Tibial artery (tissue), 4 donors: ENCODE measurements at regions not wholly inside any gene's neighbourhood (a gene's known extent, or its start where the extent isn't known, plus 50 kb on each side); places are given as distances from the start of the nearest gene placed in this dataset.

Experiments
- DNase-seq, 2 donors: peaks; one replicate each; pipeline ENCODE4 v3.0.0-alpha.2; 2019
- H3K27ac ChIP-seq, 2 donors: fragments of 200-600 bp; sonication (generic) in 1 of 2; 1 replicate in 1 of 2; 2 replicates in 1 of 2; pipeline ENCODE4 v1.5.1; 2018 to 2019; ENCODE audit warnings: mild to moderate bottlenecking in 1 of 2
- H3K27me3 ChIP-seq, 2 donors: fragments of 200-600 bp; sonication (generic) in 1 of 2; one replicate each; pipeline versions ENCODE4 v1.5.1 to v1.6.0; 2016 to 2019
- H3K36me3 ChIP-seq, 3 donors: fragments of 200-600 bp; sonication (generic) in 2 of 3; one replicate each; pipeline ENCODE4 v1.5.1; 2016 to 2019; ENCODE audit warnings: mild to moderate bottlenecking in 2 of 3
- H3K4me1 ChIP-seq, 4 donors: fragments of 200-600 bp; sonication (generic) in 2 of 4; 1 replicate in 3 of 4; 2 replicates in 1 of 4; pipeline ENCODE4 v1.5.1; 2016 to 2019
- H3K4me3 ChIP-seq, 2 donors: fragments of 200-600 bp; sonication (generic) in 1 of 2; 1 replicate in 1 of 2; 2 replicates in 1 of 2; pipeline ENCODE4 v1.5.1; 2018 to 2019; ENCODE audit warnings: mild to moderate bottlenecking in 2 of 2
- H3K9me3 ChIP-seq, 3 donors: fragments of 200-600 bp; sonication (generic) in 1 of 3; one replicate each; pipeline ENCODE4 v1.5.1; 2016 to 2019
- intact Hi-C: fragments of 100-400 bp; cut with DNase I; formaldehyde crosslinking; loops from one replicate; pipeline ENCODE4 v1.15.0; 2023; ENCODE audit warnings: low total_unique reads
- TF ChIP-seq, protein P1 (sequence below), 2 experiments: fragments of 200-600 bp in 1 of 2; fragments of 450-650 bp in 1 of 2; IDR thresholded peaks; one replicate each; pipeline ENCODE4 v1.5.1; 2017 to 2019; ENCODE audit warnings: antibody characterized with exemption in 2 of 2, mild to moderate bottlenecking in 1 of 2, moderate library complexity in 1 of 2

DNA sequence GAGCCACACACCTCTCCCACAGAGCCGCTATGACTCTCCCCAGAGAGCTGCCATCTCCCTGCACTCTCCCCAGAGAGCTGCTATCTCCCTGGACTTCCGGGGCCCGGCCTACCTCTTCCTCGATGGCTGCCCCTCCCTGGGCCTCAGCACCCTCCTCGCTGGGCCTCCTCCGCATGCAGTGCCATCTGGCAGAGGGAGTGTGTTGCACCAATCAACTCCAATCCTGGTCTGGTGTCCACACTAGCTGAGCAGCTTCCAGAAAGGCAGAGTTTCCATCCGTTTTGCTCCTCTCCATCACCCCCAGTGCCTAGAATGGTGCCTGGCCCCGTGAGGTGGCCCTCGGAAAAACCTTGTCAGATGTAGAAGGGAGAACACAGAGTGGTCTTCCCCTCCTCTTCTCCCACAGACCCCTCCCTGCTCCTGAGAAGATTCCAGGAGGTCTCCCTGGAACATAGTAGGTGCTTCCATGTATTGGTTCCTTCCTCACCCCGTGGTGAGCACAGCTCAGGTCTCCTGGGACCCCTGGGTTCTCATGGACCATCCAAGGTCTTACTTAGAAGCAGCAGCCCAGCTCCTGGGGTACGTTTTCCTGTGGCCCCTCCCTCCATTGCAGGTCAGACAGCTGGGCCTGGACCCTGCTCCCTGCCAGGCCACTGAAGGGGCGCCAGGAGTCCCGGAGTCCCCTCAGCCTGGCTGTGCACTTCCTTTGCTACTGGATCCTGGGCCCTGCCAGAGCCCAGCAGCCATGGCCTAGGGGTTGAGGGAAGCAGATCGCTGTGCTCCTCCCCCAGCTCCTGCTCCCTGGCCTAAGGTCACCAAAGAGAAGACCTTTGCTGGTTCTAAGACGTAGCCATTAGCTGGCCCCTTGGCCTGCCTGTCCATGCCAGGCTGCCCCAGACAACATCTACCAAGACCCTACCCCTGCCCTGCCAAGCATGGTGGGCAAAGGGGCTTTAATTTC lies 233.8 kb upstream of the GSE1 start:
- TF ChIP-seq, protein P1, sequence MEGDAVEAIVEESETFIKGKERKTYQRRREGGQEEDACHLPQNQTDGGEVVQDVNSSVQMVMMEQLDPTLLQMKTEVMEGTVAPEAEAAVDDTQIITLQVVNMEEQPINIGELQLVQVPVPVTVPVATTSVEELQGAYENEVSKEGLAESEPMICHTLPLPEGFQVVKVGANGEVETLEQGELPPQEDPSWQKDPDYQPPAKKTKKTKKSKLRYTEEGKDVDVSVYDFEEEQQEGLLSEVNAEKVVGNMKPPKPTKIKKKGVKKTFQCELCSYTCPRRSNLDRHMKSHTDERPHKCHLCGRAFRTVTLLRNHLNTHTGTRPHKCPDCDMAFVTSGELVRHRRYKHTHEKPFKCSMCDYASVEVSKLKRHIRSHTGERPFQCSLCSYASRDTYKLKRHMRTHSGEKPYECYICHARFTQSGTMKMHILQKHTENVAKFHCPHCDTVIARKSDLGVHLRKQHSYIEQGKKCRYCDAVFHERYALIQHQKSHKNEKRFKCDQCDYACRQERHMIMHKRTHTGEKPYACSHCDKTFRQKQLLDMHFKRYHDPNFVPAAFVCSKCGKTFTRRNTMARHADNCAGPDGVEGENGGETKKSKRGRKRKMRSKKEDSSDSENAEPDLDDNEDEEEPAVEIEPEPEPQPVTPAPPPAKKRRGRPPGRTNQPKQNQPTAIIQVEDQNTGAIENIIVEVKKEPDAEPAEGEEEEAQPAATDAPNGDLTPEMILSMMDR (IDR thresholded peaks at IDR 0.05): no peak
- H3K27me3 ChIP-seq: no peaks in the 10 kb centered on the region
- H3K27ac ChIP-seq: no peak overlapping the region
- H3K36me3 ChIP-seq: no peaks in the 10 kb centered on the region
- H3K4me1 ChIP-seq: peaks cover 0 to 64% (median 40%) of the 10 kb centered on the region in 4 donors
- no peak for DNase-seq
- no peaks in the 10 kb centered on the region for H3K9me3 ChIP-seq
- intact Hi-C loops: no loop called here
- H3K4me3 ChIP-seq: no peak overlapping the region

DNA sequence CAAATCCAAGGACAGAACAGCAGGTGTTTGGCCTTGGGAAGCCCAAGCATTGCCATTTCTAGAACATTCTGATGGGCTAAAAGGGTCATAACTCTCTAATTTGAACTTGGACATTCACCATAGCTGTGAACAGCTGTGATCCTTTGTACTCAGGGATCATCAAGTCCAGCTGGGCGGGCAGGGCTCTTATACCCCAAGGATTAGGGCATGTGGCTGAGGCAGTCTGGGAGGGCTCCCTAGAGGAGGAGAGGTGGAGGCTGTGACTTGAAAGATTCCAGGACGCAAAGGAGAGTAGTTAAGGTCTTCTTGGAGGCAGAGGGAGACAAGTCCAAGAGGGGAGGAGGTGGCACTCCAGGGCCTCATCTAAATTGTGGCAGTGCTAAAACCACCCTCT lies 233.1 kb upstream of the GSE1 start:
- no peak overlapping the region for H3K4me3 ChIP-seq
- TF ChIP-seq, protein P1 (IDR thresholded peaks at IDR 0.05): no peak
- intact Hi-C loops: no loop called here
- no peaks in the 10 kb centered on the region for H3K27me3 ChIP-seq
- H3K27ac ChIP-seq: no peak overlapping the region
- no peak for DNase-seq
- no peaks in the 10 kb centered on the region for H3K9me3 ChIP-seq
- no peaks in the 10 kb centered on the region for H3K36me3 ChIP-seq
- peaks cover 0 to 65% (median 37%) of the 10 kb centered on the region in 4 donors for H3K4me1 ChIP-seq

GRCh38 chr16:85380905-85381737 lies 232.0 kb upstream of the GSE1 start:
- no peak for DNase-seq
- H3K4me1 ChIP-seq: peaks cover 0 to 58% (median 30%) of the 10 kb centered on the region in 4 donors
- no peak overlapping the region for H3K4me3 ChIP-seq
- no peaks in the 10 kb centered on the region for H3K9me3 ChIP-seq
- H3K36me3 ChIP-seq: no peaks in the 10 kb centered on the region
- TF ChIP-seq, protein P1 (IDR thresholded peaks at IDR 0.05): no peak
- H3K27me3 ChIP-seq: no peaks in the 10 kb centered on the region
- H3K27ac ChIP-seq: no peak overlapping the region
- intact Hi-C loops: no loop called here

- DNase-seq: no peak
- no peaks in the 10 kb centered on the region for H3K27me3 ChIP-seq
- no peaks in the 10 kb centered on the region for H3K9me3 ChIP-seq
- H3K36me3 ChIP-seq: no peaks in the 10 kb centered on the region
- intact Hi-C loops: no loop called here
- TF ChIP-seq, protein P1 (IDR thresholded peaks at IDR 0.05): no peak
- no peak overlapping the region for H3K4me3 ChIP-seq
- H3K4me1 ChIP-seq: peaks cover 0 to 50% (median 22%) of the 10 kb centered on the region in 4 donors
- H3K27ac ChIP-seq: no peak overlapping the region
These were observed 231.2 kb upstream of the GSE1 start for GRCh38 chr16:85381738-85382592.

DNA sequence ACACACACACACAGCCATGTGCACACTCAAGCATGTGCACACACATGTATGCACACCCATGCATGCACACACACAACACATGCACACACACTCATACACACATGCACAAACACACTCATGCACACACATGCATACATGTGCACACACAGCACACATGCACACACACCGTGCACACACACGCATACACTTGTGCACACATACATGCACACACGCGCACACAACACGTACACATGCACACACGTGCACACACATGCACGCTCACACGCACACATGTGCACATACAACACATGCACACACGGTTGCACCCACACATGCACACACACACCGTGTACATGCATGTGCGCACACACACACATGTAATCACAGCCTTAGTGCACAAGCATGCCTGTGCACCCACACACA lies 230.4 kb upstream of the GSE1 start:
- TF ChIP-seq, protein P1 (IDR thresholded peaks at IDR 0.05): no peak
- no peak overlapping the region for H3K27ac ChIP-seq
- no peaks in the 10 kb centered on the region for H3K36me3 ChIP-seq
- no peak overlapping the region for H3K4me3 ChIP-seq
- intact Hi-C loops: no loop called here
- H3K27me3 ChIP-seq: no peaks in the 10 kb centered on the region
- DNase-seq: no peak
- H3K4me1 ChIP-seq: peaks cover 0 to 43% (median 14%) of the 10 kb centered on the region in 4 donors
- no peaks in the 10 kb centered on the region for H3K9me3 ChIP-seq
